Activated B cell treated with CpG ODN at 0.5 μM for 24 hours (primary cell): ENCODE measurements at regions not wholly inside any gene's neighbourhood (a gene's known extent, or its start where the extent isn't known, plus 50 kb on each side); places are given as distances from the start of the nearest gene placed in this dataset.

Source experiments
- ATAC-seq: fragments of 200-7000 bp; cut with Tn5 transposase; one replicate; pipeline ENCODE4 v1.10.0; 2021; ENCODE audit warnings: low read depth, mild to moderate bottlenecking, moderate library complexity
- CTCF ChIA-PET: fragments of 350-600 bp; sonication (Branson Sonifier 250); formaldehyde crosslinking; loops from one replicate; lab custom pipeline; 2021; ENCODE audit warnings: antibody characterized with exemption; lab: Charles Lee
- POLR2A ChIA-PET: fragments of 350-600 bp; sonication (Branson Sonifier 250); formaldehyde crosslinking; loops from one replicate; lab custom pipeline; 2021; ENCODE audit warnings: antibody characterized with exemption; lab: Charles Lee
- DNase-seq: peaks from one replicate; pipeline ENCODE4 v3.0.0; 2022
- H3K27ac Mint-ChIP-seq: one replicate; pipeline ENCODE4 v1.8.0; 2020; ENCODE audit warnings: mixed read lengths
- H3K27me3 Mint-ChIP-seq: one replicate; pipeline ENCODE4 v1.8.0; 2021; ENCODE audit warnings: mixed read lengths
- H3K36me3 Mint-ChIP-seq: one replicate; pipeline ENCODE4 v1.8.0; 2021; ENCODE audit warnings: low read depth, mixed read lengths
- H3K4me1 Mint-ChIP-seq: one replicate; pipeline ENCODE4 v1.8.0; 2021; ENCODE audit warnings: mixed read lengths
- H3K4me3 Mint-ChIP-seq: one replicate; pipeline ENCODE4 v1.8.0; 2020; ENCODE audit warnings: mild to moderate bottlenecking, mixed read lengths
- H3K9me3 Mint-ChIP-seq: one replicate; pipeline ENCODE4 v1.8.0; 2020; ENCODE audit warnings: mixed read lengths
- CTCF ChIP-seq: fragments of 200-600 bp; IDR thresholded peaks from one replicate; pipeline ENCODE4 v1.8.0; 2022; ENCODE audit warnings: antibody characterized with exemption, mild to moderate bottlenecking
- intact Hi-C: fragments of 100-400 bp; cut with micrococcal nuclease; formaldehyde crosslinking; loops from one replicate; pipeline ENCODE4 v1.15.1; 2024

DNA sequence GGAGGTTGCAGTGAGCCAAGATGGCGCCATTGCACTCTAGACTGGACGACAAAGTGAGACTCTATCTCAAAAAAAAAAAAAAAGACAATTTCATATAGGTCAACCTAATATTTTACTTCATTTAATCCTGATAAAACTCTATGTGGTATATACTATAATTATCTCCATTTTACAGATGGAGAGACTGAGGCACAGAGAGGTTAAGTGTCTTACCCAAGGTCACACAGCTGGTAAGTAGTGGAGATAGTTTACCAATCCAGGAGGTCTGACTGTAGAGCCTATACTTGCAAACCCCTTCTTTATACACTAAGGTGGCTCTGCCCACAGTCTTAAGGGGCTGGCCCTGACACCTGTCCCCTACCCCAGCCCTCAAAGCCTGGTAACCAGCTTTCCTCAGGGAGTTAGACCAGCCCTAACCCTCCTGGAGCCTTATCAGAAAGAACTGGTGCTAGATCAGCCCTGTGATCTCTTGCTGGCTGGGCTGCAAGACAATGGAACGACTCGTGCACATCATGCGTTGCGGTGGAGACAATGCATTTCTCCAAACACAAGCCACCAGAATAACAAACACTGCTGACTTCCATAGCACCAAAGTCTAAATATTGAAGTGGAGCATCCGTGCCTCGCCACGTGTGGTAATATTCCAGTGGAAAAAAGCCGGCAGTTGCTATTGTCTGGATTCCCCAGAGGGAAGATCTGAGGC, 60.0 kb upstream of the SMAD3 start:
- CTCF ChIA-PET, result no interaction called here
- no peak for DNase-seq
- ATAC-seq, result no peak
- intact Hi-C loops, result no loop called here
- no peak overlapping the region for H3K4me3 Mint-ChIP-seq
- POLR2A ChIA-PET, result no interaction called here
- peaks cover 13% of the 10 kb centered on the region for H3K4me1 Mint-ChIP-seq
- H3K27me3 Mint-ChIP-seq, result peaks cover 2% of the 10 kb centered on the region
- H3K27ac Mint-ChIP-seq, result no peak overlapping the region
- no peaks in the 10 kb centered on the region for H3K9me3 Mint-ChIP-seq
- H3K36me3 Mint-ChIP-seq, result no peaks in the 10 kb centered on the region
- no peak for TF ChIP-seq CTCF

DNA sequence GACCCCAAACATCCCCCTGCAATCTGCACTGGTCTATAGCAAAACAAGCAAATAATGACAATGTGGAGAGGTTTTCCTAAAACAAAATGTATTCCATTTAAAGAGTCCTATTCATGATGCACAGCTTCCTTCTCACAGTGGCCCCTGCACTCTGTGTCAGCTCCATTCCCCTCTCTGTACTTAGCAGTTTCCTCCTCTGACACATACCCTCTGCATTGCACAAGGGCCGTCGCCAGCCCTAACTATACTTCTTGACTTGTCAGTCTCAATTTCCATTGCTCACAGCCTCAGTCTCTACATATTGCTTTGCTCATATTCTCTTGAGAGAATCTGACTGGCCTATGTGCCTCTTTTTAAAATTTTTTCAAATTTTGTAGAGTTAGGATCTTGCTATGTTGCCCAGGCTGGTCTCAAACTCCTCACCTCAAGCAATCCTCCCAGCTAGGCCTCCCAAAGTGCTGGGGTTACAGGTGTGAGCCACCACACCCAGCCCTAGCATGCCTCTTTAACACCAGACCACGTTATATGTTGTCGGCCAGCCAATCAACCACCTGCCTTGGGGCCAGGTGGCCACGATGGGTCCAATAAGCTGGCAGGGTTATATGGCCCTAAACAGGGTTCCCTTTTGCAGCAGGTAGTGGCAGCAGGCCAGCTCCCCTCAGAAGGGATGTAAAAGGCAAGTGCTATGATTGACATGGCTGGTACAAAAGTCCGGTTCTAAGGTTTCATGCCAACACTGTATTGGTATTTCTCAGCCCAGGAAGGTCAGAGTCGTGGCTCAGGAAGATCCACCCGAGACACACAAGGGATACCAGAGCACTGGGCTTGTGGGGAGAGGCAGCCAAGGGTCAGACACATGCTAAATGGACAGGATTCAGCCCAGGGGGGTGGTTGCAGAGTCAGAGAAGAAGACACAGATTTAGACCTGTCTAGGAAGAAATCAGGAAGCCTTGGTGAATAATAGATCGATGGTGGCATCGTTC, 59.0 kb upstream of the SMAD3 start:
- DNase-seq, result no peak
- H3K27ac Mint-ChIP-seq, result no peak overlapping the region

DNA sequence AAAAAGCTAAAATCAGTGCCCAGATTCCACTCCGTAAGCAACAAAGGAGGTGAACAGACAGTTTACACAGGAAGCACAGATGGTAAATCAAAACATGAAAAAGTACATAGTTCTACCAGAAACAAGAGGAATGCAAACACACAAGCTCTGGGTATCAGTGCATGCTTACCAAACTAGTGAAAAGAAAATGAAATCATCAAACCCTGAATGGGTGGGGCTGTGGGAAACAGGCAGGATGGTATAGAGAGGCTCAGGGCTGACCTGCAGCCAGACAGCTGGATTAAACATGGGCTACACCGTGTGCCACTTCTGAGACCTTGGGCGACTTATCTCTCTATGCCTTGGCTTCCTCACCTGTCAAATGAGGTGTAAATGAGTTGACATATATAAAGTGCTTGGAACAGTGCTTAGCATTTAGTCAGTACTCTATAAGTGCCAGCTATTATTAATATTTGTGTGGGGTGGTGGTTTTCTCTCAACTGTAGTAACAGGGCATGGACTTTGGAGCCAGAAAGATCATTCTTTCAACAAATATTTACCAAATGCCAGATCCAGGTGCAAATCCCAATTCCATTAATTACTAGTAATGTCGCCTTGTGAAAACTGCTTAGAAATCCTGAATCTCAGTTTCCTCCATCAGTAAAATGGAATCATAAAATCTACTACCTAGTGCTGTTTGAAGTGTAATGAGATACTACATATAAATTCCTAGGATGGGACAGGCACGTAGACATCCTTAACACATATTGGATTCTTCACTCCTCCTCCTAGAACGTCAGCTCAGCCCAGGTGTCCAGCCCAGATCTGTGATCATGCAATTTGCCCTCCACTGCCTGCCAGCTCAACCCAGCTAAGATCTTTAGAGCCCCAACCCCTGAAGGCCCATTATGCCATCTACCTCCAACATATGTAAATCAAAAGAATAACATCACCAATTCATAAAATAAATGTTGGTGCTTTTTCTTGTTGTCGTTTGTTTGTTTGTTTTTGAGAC, 55.5 kb upstream of the SMAD3 start:
- CTCF ChIA-PET, result no interaction called here
- intact Hi-C loops, result no loop called here

More for the DNA sequence above, 59.0 kb upstream of the SMAD3 start:
- peaks cover 2% of the 10 kb centered on the region for H3K27me3 Mint-ChIP-seq
- CTCF ChIA-PET, result no interaction called here
- intact Hi-C loops, result no loop called here
- no peak for ATAC-seq
- POLR2A ChIA-PET, result no interaction called here
- TF ChIP-seq CTCF, result no peak
- H3K9me3 Mint-ChIP-seq, result no peaks in the 10 kb centered on the region
- no peak overlapping the region for H3K4me3 Mint-ChIP-seq
- peaks cover 13% of the 10 kb centered on the region for H3K4me1 Mint-ChIP-seq
- H3K36me3 Mint-ChIP-seq, result no peaks in the 10 kb centered on the region

DNA sequence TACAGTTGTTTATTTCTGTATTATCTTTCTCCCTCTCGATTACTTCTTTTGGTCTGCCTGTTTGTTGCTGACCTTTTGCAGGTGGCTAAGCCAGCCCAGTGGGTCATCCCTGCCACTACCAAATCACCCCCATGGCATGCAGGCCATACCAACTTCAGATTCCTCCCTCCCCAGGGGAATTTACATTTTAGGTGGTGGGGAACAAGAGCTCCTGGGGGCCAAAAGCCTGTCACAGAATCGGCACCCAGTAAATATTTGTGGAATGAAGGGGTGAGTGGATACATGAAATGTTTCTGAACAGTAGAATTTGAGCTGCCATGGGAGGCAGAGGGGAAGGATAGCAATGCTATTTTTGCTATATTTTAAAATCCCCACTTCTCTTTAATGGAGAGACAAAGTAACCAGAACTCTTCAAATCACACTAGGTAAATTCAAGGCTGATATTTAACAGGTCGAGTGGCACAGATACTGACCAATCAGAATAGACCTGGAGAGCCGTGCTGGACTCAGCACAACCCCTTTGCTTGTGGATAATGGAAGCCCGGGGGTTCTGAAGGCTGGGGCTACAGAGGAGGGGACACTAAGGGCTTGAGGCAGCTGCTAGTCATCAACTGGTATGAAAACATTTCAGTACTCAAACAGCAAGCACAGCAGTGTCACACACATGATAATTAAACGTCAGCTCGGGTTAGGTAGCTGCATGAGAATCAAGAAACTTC, 54.3 kb upstream of the SMAD3 start:
- DNase-seq (no peak), ATAC-seq (no peak)
- H3K27ac Mint-ChIP-seq, result no peak overlapping the region
- intact Hi-C loops, result no loop called here
- no peaks in the 10 kb centered on the region for H3K9me3 Mint-ChIP-seq
- POLR2A ChIA-PET, result no interaction called here
- H3K36me3 Mint-ChIP-seq, result no peaks in the 10 kb centered on the region
- H3K4me1 Mint-ChIP-seq, result no peaks in the 10 kb centered on the region
- peaks cover 2% of the 10 kb centered on the region for H3K27me3 Mint-ChIP-seq
- CTCF ChIA-PET, result no interaction called here
- TF ChIP-seq CTCF, result no peak
- H3K4me3 Mint-ChIP-seq, result no peak overlapping the region

More for the DNA sequence above, 55.5 kb upstream of the SMAD3 start:
- no peak for ATAC-seq
- Mint-ChIP-seq H3K27me3 (peaks cover 2% of the 10 kb centered on the region), H3K9me3 (no peaks in the 10 kb centered on the region), H3K4me1 (no peaks in the 10 kb centered on the region), H3K27ac (no peak overlapping the region), H3K36me3 (no peaks in the 10 kb centered on the region), H3K4me3 (no peak overlapping the region)
- DNase-seq, result no peak
- POLR2A ChIA-PET, result no interaction called here
- no peak for TF ChIP-seq CTCF
